Putamen (tissue), 1 donor: ENCODE measurements at regions not wholly inside any gene's neighbourhood (a gene's known extent, or its start where the extent isn't known, plus 50 kb on each side); places are given as distances from the start of the nearest gene placed in this dataset.
A peak's percentile ranks its signal among the peaks of the same experiment; 100 is the strongest.
"Not testable (repeated sequence)": the region's sequence is repeated elsewhere in the genome, so short reads cannot be mapped to it uniquely, and the experiment has no call there.

Experiments used
- DNase-seq: peaks from one replicate; pipeline ENCODE4 v3.0.0-alpha.2; 2016; ENCODE audit warnings: low spot score

DNA sequence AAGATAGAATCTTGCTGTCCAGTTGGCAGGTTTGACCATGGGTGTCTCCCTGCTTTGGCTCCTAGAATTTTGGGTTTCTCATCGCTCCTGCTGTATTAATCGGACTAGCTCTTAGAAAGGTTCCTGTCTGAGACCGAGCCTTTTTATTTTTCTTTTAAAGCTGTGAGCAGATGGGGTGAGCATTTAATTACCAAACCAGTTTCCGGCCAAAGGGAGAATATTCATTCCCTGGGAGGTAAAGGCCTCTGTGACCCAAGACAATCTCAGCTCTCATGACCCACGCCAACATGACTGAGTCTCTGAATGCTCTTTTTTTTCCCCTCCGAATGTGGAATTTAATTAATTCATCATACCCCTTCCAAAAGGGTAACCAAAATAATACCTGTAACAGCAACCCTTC is 464.7 kb upstream of the TMEM132C start:
- DNase-seq = no peak

DNA sequence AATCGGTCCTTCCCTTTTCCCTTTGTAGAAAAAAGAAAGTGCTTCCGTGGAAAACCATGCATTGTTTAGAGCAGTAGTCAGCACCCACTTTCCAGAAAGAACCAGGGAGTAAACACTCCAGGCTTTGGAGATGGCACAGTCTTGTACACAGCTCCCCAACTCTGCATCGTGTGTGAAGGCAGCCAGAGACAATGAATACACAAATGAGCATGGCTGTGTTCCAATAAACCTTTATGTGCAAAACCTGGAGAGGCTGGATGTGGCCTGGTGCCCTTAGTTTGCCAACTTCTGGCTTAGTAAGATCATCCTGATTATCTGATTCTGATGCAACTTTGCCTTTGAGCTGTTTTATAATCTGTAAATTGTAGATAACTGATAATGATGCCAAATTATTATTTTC is 463.4 kb upstream of the TMEM132C start:
- no peak for DNase-seq

DNA sequence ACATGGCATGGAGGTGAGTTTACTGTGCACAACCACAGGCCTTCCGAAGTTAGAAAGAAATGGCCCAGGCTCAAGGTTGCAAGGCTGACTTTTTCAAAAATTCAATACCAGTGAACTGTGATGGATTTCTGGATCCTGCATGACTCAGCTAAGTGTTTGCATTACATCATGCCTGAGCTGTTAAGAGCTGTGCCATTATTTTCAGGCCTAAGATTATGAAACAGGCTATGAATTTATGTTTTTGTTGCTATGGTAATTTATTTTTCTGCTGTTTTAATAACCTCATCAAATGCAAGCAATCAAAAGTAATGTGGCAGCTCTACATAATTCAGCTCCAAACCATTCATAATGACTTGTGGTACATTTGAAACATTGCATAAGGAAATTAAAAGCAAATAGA is 457.7 kb upstream of the TMEM132C start:
- peak; percentile 54 for DNase-seq

DNA sequence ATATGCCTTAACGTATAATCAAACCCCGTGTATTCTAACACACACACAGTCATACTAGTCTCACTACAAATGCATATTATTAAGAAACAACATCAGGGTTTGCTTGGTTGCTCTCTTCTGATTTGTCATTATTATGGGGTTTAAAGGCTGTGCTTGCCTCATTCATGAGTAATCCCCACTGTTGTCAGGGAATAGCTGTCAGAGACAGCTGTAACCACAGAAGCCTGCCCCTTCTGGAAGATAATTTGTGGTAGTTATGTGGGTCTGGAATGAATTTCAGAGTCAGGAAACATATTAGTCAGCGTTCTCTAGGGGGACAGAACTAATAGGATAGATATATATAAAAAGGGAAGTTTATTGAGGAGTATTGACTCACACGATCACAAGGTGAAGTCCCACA is 456.9 kb upstream of the TMEM132C start:
- DNase-seq = no peak

DNA sequence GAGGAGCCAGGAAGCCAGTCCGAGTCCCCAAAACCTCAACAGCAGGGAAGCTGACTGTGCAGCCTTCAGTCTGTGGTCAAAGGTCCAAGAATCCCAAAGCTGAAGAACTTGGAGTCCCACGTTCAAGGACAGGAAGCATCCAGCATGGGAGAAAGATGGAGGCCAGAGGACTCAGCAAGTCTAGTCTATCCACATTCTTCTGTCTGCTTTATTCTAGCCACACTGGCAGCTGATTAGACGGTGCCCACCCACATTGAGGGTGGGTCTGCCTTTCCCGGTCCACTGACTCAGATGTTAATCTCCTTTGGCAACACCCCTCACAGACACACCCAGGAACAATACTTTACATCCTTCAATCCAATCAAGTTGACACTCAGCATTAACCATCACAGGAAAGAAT is 456.5 kb upstream of the TMEM132C start:
- not testable (repeated sequence) for DNase-seq

GRCh38 chr12:127811988-127812387 is 455.0 kb upstream of the TMEM132C start:
- peak; percentile 73 for DNase-seq

DNA sequence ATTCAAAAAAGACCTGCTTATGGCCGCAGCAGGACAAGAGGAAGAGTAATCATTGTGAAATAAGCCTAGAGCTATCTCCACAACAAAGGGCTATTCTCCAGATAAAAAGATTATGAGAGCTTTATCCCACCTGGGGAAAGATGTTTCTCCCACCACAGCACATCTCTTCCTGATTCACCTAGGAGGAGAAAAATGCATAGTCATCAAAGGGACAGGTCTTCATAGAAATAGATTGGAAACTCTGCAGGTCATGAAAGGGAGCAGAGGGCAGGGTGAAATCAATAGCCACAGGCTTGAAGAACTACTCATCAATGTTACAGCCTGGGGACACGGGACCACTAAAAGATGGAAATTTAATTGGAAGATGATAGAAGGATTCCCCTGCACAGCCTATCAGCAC is 453.8 kb upstream of the TMEM132C start:
- DNase-seq = no peak

- no peak for DNase-seq
Measured at GRCh38 chr12:127819056-127819455, 447.9 kb upstream of the TMEM132C start.

GRCh38 chr12:127820271-127820670 is 446.7 kb upstream of the TMEM132C start:
- no peak for DNase-seq

DNA sequence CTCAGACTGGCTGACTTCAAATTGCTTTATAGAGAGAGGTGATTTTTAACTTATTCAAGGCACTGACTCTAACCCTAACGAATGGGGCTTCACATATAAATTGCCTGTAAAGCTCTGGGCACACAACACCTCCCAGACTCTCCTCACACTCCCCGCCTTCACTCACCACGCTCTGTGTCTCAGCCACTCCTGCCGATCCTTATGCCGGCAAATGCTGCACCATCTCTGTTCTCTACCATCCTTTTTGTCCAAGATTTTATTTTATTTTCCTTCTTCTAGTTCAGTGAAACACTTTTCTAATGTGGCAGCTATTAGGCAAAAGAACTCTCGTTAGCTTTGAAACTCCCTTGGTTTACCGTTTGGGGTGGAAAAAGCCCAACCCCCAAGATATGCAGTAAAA is 446.1 kb upstream of the TMEM132C start:
- DNase-seq = no peak

DNA sequence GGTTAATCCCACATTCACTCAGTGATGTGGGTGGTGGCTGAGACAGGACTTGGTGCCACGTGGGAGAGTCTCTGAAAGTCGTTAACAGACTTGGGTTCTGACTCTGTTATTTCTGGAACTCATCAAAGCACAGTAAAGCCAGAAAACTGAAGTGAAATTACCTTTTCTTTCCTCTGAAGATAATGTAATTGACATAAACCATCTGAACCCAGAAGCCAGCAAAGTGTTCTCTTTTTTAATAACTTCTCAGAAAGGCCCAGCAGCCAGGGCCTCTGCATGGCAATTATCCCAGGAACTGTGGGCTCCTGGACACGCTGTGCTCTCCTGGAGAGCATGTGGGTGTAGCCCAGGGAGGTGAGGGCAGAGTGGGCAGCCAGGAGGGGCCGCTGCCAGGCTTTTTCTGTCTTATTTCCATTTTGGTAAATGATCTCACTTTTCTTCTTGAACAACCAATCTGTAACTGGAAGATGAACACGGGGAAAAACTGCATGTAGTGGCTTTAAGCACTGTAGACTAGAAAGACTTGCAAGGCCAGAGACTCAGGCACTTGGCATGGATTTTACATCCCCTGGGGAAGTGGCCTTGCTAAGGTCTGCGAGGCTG is 444.1 kb upstream of the TMEM132C start:
- DNase-seq = no peak

- DNase-seq = no peak
Measured at GRCh38 chr12:127823801-127824200, 443.2 kb upstream of the TMEM132C start.

DNA sequence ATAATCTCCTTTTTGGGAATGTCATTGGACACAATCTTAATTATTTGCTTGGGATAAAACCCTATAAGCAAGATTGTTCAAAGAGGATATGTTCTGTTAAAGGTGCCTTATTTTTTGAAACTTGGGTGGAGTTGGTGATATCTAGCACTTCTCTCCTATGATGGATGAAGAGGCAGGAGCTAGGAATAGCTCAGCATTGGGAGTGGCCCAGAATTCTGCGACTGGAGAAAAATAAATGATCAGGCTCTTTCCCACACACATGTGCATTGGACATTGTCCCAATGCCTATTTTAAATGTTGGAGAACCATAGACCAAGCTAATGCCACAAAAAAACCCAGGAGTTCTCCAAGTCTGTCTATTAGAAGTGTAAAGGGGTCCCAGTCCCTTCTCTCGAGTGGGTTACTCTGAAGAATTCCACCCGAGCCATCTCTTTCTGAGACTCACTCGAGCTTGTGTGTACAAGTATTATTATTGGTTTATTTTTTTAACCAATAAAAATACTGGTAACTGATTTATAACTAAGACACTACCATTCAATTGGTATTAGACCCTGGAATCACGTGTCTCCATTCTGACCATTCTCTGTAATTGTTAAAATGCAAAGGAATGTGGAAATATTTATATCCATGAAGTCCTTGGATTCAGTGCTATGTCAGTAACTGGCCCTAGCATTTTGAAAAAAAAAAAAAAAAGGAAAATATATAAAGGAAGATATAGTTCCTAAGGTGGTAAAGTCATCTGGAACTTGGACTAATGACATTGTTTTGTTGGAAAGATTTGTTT is 437.5 kb upstream of the TMEM132C start:
- no peak for DNase-seq

DNA sequence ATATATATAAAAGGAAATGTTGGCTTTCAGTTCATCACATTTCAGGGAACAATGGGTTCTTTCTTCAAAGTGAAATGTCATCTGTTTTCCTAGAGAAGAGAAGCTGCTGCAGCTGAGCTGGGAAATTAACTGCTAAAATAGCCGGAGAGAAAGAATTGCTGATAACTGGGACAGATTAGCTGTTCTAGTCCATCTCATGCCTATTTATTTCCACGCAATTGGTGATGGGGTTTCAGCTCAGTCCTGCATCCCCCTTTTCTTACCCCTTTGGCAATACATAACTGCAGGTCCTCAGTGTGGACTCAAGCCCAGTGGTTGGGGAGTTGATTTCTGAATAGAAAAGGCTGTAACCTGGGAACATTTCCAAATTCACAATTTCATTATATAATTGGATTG is 436.9 kb upstream of the TMEM132C start:
- DNase-seq = no peak

DNA sequence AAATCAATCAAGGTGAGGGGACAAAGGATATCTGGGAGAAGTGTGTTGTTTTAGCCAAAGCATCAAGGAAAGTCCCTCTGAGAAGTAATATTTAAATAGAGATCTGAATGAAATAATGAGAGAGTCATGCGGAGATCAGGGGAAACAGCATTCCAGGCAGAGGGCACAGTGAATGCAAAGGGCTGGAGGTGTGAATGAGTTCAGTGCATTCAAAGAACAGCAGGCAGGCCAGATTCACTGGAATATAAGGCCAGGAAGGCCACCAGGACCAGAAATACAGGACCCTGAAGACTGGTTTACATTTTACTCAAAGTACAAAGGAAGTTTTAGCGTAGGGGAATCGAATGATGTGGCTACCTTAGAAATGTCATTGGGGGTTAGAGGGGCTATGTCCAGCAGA is 436.2 kb upstream of the TMEM132C start:
- no peak for DNase-seq

GRCh38 chr12:127832172-127832571 is 434.8 kb upstream of the TMEM132C start:
- no peak for DNase-seq

DNA sequence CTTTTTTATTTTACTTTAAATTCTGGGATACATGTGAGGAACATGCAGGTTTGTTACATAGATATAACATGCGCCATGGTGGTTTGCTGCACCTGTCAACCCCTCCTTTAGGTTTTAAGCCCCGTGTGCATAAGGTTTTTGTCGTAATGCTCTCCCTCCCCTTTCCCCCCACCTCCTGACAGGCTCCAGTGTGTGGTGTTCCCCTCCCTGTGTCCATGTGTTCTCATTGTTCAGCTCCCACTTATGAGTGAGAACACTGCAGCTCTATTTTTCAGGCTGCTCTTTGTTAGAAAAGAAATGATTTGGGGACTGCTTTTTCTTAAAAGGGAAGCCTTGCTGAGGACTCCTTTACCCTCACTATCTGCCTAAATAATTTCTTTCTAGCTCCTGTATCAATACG is 430.2 kb upstream of the TMEM132C start:
- not testable (repeated sequence) for DNase-seq

- no peak for DNase-seq
Measured at GRCh38 chr12:127857661-127858060, 409.3 kb upstream of the TMEM132C start.

DNA sequence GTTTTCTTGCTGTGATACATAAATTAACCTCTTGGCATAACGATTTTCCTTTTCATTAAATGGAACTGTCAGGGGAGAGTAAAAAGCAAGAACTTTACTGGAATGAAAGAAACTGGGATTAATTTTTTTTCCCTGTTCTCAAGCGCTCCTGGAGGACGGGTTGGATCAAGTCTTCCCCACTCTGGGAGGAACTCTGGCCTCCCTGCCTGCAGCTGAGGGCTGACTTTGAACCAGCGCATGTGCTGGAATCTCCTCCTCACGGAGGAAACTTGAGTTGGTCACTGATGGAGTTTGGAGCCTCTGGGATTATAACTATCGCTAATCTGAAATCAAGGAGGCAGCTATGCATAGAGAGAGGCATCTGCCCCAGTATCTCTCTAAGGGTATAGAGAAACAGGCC is 406.4 kb upstream of the TMEM132C start:
- no peak for DNase-seq

- no peak for DNase-seq
Measured at GRCh38 chr12:127861406-127861805, 405.6 kb upstream of the TMEM132C start.

GRCh38 chr12:127873306-127873705 is 393.7 kb upstream of the TMEM132C start:
- DNase-seq = no peak

DNA sequence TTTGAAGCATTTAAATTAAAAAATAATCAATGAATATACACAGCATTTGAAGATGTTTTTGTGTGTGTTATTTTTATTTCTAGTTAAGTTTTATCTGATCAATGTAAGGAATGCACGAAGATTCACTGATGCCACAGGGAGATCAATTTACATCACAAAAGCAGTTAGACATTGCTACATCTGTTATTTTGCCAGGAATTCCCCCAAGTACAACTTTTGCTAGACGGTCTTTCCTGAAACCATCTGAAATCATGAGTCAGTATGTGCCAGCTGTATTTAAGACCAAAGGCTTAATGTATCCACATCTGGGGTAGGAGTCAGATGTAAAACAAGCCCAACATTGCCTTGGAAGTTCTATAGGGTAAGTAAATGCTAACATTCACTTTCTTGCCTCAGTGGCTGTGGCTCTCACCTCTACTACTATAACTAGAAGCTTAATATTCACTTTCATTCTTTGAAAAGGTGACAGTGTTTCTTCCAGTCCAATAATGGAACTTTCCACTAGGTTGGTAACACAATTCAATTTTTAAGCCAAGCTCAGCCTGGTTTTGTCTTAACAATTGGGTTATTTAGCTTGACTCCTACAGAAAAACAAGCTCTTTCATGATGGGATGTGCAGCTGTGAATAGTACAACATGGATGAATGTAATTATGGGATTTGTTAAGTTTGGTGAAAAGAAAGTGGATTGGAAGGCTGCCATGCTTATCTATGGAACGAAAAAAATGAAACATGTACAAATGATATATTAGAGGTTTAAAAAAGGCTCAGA is 385.4 kb upstream of the TMEM132C start:
- DNase-seq = peak; percentile 64

DNA sequence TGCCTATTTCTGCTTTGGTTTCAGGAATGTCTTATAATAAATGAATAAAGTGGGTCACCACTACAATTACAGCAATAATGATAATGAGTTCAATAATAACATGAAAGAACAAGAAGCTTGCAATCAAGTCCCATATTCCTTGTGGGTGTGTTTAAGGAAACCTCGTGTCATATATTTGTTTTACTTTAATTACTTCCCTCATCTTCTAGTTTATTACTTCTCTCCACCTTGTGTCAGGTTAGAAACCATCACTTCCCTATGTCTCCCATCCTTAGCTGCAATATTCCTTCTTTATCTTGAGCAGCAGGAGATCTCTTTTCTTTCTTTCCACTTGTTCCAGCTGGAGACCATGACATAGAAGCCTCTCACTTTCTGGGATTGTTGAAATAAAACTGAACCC is 384.0 kb upstream of the TMEM132C start:
- DNase-seq = no peak
